Nephron (organoid): ENCODE measurements at regions not wholly inside any gene's neighbourhood (a gene's known extent, or its start where the extent isn't known, plus 50 kb on each side); places are given as distances from the start of the nearest gene placed in this dataset.

Experiments
- H3K27ac Mint-ChIP-seq, 3 experiments: 2 replicates each; pipeline ENCODE4 v1.8.0; 2020; ENCODE audit warnings: mixed read lengths in 3 of 3, mild to moderate bottlenecking in 2 of 3, moderate library complexity in 1 of 3
- H3K27me3 Mint-ChIP-seq: 2 replicates; pipeline ENCODE4 v1.8.0; 2021; ENCODE audit warnings: low read depth, mild to moderate bottlenecking, moderate library complexity, mixed read lengths
- H3K36me3 Mint-ChIP-seq: 2 replicates; pipeline ENCODE4 v1.8.0; 2020; ENCODE audit warnings: low read depth, mixed read lengths
- H3K4me1 Mint-ChIP-seq: 2 replicates; pipeline ENCODE4 v1.8.0; 2020; ENCODE audit warnings: mixed read lengths
- H3K4me3 Mint-ChIP-seq, 3 experiments: 2 replicates each; pipeline ENCODE4 v1.8.0; 2020; ENCODE audit warnings: mild to moderate bottlenecking in 3 of 3, mixed read lengths in 3 of 3, moderate library complexity in 2 of 3
- H3K9me3 Mint-ChIP-seq: 2 replicates; pipeline ENCODE4 v1.8.0; 2020; ENCODE audit warnings: mixed read lengths
- TF ChIP-seq, protein P1 (sequence below), 3 experiments: fragments of 200-600 bp; sonication (generic); IDR thresholded peaks; one replicate each; pipeline ENCODE4 v1.5.0; 2021; ENCODE audit warnings: antibody characterized with exemption in 3 of 3; ENCODE audit not compliant: unreplicated experiment in 3 of 3

DNA sequence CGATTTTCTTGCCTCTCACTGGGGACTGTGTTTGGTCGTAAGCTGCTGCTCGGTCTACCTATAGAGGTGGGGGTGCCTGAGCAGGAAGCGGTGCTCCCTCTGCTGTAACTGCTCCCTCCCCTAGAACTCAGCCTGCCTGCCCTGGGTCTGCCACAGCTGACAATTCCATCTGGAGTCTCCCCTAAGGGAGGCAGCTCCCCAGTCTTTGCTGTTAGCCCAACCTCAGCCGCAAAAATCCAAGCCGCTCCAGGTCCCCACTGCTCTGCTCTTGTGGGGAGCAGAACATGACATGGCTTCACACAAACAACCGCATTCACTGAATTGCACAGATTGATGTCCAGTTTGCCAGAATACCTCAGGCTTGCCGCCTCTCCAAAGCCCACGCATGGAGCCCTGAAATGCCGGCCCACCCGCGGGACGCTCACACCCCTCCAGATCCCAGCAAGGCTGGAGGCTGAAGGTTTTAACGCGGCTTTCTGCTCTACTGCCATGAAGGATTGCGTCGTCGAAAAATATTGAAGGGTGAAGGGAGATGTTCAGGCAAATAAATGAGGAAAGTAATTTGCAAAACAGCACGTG, 221.5 kb upstream of the FOXF1 start:
- H3K4me1 Mint-ChIP-seq = no peaks in the 10 kb centered on the region
- no peak overlapping the region for H3K27ac Mint-ChIP-seq
- H3K9me3 Mint-ChIP-seq = no peaks in the 10 kb centered on the region
- H3K36me3 Mint-ChIP-seq = no peaks in the 10 kb centered on the region
- peaks cover 100% of the 10 kb centered on the region for H3K27me3 Mint-ChIP-seq
- TF ChIP-seq, protein P1, sequence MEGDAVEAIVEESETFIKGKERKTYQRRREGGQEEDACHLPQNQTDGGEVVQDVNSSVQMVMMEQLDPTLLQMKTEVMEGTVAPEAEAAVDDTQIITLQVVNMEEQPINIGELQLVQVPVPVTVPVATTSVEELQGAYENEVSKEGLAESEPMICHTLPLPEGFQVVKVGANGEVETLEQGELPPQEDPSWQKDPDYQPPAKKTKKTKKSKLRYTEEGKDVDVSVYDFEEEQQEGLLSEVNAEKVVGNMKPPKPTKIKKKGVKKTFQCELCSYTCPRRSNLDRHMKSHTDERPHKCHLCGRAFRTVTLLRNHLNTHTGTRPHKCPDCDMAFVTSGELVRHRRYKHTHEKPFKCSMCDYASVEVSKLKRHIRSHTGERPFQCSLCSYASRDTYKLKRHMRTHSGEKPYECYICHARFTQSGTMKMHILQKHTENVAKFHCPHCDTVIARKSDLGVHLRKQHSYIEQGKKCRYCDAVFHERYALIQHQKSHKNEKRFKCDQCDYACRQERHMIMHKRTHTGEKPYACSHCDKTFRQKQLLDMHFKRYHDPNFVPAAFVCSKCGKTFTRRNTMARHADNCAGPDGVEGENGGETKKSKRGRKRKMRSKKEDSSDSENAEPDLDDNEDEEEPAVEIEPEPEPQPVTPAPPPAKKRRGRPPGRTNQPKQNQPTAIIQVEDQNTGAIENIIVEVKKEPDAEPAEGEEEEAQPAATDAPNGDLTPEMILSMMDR (IDR thresholded peaks at IDR 0.05; ENCODE audit: unreplicated experiment in 3 of 3) = no peak
- H3K4me3 Mint-ChIP-seq = no peak overlapping the region

DNA sequence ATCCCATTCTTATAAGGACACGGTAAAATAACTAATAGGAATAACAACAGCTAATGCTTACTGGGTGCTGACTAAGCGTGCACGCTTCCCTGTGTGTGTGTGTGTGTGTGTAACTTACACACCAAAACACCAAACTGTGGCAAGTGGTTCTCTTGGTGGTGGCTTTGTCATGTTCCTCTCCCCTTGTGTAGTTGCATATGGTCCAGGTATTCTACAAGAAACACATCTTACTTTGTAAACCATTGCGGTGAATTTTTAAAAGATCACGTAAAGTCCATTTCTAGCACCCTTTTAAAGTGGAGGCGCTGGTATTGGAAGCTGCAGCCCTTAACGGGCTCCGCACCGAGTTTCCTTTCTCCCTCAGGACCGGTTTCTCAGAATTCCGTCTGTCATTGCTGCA, 221.0 kb upstream of the FOXF1 start:
- Mint-ChIP-seq H3K9me3 (no peaks in the 10 kb centered on the region), H3K27me3 (peaks cover 100% of the 10 kb centered on the region), H3K27ac (no peak overlapping the region), H3K4me1 (peaks cover 1% of the 10 kb centered on the region), H3K36me3 (no peaks in the 10 kb centered on the region), H3K4me3 (no peak overlapping the region)
- TF ChIP-seq, protein P1 (IDR thresholded peaks at IDR 0.05; ENCODE audit: unreplicated experiment in 3 of 3) = no peak

DNA sequence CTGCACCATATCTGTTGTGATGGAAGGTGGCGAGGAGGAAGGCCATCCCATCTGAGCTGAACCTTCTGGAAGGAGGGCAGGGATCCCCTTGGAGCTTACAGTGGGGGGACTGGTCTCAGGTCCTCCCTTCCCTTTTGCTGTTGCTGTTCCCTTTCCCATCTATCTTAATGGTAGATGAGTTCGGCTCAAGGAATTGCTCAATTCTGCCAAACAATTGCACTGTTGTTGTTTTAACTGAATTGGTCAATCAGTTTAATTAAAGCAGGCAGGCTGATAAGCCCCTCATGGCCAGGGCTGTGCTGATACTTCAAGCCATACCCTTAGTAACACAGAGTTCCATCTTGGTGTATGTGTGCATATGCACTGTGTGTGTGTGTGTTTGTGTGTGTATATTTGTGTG, 220.4 kb upstream of the FOXF1 start:
- Mint-ChIP-seq H3K9me3 (no peaks in the 10 kb centered on the region), H3K4me1 (peaks cover 7% of the 10 kb centered on the region), H3K4me3 (no peak overlapping the region), H3K27ac (no peak overlapping the region), H3K36me3 (no peaks in the 10 kb centered on the region), H3K27me3 (peaks cover 100% of the 10 kb centered on the region)
- TF ChIP-seq, protein P1 (IDR thresholded peaks at IDR 0.05; ENCODE audit: unreplicated experiment in 3 of 3) = no peak

DNA sequence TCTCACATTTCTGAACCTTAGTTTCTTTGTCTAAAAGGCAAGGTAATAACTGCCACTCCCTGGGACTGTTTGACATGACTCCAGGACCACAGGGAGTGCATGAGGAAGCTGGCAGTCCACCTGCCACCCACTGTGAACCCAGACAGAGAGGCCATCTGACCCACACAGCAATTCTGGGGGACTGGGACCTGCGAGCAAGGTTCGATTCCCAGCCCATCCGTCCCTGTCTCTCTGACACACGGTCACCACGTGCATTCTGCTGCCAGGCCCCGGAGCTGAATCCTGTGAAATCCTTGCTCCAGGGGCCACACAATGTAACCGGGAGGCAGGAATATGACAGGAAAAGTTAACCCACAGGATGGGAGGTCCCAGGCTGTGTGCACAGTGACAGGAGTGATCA, 218.8 kb upstream of the FOXF1 start:
- TF ChIP-seq, protein P1 (IDR thresholded peaks at IDR 0.05; ENCODE audit: unreplicated experiment in 3 of 3) = no peak
- peaks cover 15% of the 10 kb centered on the region for H3K4me1 Mint-ChIP-seq
- peaks cover 100% of the 10 kb centered on the region for H3K27me3 Mint-ChIP-seq
- no peaks in the 10 kb centered on the region for H3K9me3 Mint-ChIP-seq
- no peak overlapping the region for H3K27ac Mint-ChIP-seq
- no peak overlapping the region for H3K4me3 Mint-ChIP-seq
- H3K36me3 Mint-ChIP-seq = no peaks in the 10 kb centered on the region

DNA sequence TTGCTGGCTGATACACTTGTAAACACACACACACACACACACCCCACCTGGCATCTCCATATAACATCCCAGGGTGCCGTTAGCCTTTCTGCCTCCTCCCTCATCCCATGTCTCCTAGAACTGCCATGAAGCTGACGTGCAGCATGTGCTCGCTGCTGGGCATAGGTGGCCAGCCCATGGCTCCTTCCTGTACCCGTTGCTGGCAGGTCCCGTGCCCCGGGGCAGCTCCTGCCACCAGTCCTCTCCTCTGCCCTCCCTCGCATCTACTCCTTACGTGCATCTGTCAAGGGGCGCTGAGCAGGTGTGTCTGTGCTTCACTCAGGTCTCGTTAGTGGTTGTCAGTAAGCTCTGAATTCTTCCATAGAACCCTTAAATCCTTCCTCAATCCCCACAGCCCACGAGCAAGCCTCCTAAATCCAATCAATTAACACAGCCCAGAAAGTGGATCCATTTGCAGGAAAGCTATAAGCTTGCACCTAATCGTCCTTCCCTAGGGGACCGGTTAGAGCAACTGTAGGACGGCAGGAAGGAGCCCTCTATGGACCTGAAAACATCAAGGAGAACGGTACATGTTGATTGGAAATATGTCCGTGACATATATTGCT, 218.1 kb upstream of the FOXF1 start:
- TF ChIP-seq, protein P1 (IDR thresholded peaks at IDR 0.05; ENCODE audit: unreplicated experiment in 3 of 3) = no peak
- Mint-ChIP-seq H3K4me1 (peaks cover 17% of the 10 kb centered on the region), H3K36me3 (no peaks in the 10 kb centered on the region), H3K27ac (no peak overlapping the region), H3K27me3 (peaks cover 100% of the 10 kb centered on the region), H3K9me3 (no peaks in the 10 kb centered on the region), H3K4me3 (no peak overlapping the region)

DNA sequence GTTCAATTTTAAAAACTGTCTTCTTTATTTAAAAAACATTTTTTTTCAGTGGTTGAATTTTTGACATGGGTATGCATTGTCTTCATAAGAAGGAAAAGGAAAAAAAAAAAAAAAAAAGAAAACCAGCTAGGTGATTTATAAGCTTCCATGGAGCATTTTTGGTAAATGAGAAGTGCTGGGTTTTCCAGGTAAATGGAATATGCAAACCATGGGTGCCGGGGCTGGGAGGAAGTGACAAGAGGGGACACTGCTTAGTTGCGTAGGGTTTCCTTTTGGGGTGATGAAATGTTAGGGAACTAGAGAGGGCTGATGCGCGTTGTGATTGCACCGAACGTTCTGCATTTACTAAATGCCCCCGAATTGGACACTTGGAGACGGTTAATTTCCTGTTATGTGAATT, 217.4 kb upstream of the FOXF1 start:
- peaks cover 100% of the 10 kb centered on the region for H3K27me3 Mint-ChIP-seq
- TF ChIP-seq, protein P1 (IDR thresholded peaks at IDR 0.05; ENCODE audit: unreplicated experiment in 3 of 3) = no peak
- H3K36me3 Mint-ChIP-seq = no peaks in the 10 kb centered on the region
- no peaks in the 10 kb centered on the region for H3K9me3 Mint-ChIP-seq
- no peak overlapping the region for H3K4me3 Mint-ChIP-seq
- peaks cover 19% of the 10 kb centered on the region for H3K4me1 Mint-ChIP-seq
- H3K27ac Mint-ChIP-seq = no peak overlapping the region
